Osteoblast (primary cell): ENCODE measurements at regions not wholly inside any gene's neighbourhood (a gene's known extent, or its start where the extent isn't known, plus 50 kb on each side); places are given as distances from the start of the nearest gene placed in this dataset.

Experiments
- DNase-seq: peaks from one replicate; pipeline ENCODE4 v3.0.0; 2011; ENCODE audit warnings: low spot score, mixed read lengths; ENCODE audit not compliant: insufficient read length; ENCODE audit errors: missing footprints
- H2AFZ ChIP-seq: 2 replicates; pipeline ENCODE4 v1.6.0; 2011; ENCODE audit warnings: mild to moderate bottlenecking, low read length
- H3K27ac ChIP-seq: 2 replicates; pipeline ENCODE4 v1.5.1; 2011; ENCODE audit warnings: mild to moderate bottlenecking, low read depth, low read length, moderate library complexity
- H3K27me3 ChIP-seq: 2 replicates; pipeline ENCODE4 v1.6.0; 2012; ENCODE audit warnings: mild to moderate bottlenecking, control low read depth, inconsistent platforms, low read length, moderate library complexity; ENCODE audit not compliant: insufficient read depth
- H3K36me3 ChIP-seq: 2 replicates; pipeline ENCODE4 v1.5.1; 2011; ENCODE audit warnings: mild to moderate bottlenecking, low read length, control low read depth, moderate library complexity; ENCODE audit not compliant: insufficient read depth
- H3K4me1 ChIP-seq: 2 replicates; pipeline ENCODE4 v1.5.1; 2011; ENCODE audit warnings: mild to moderate bottlenecking, low read length, control low read depth, moderate library complexity; ENCODE audit not compliant: insufficient read depth
- H3K4me2 ChIP-seq: 2 replicates; pipeline ENCODE4 v1.6.0; 2011; ENCODE audit warnings: mild to moderate bottlenecking, low read length; ENCODE audit not compliant: insufficient read depth
- H3K4me3 ChIP-seq: fragments of 200-600 bp; sonication (generic); 3 replicates; pipeline ENCODE4 v1.5.1; 2012; ENCODE audit warnings: mild to moderate bottlenecking, low read length, inconsistent platforms; ENCODE audit not compliant: insufficient read depth
- H3K79me2 ChIP-seq: 2 replicates; pipeline ENCODE4 v1.6.0; 2012; ENCODE audit warnings: mild to moderate bottlenecking, low read length, control low read depth, inconsistent platforms; ENCODE audit not compliant: insufficient read depth
- H3K9me3 ChIP-seq: 2 replicates; pipeline ENCODE4 v1.5.1; 2011; ENCODE audit warnings: low read depth, low read length, control low read depth
- H4K20me1 ChIP-seq: 2 replicates; pipeline ENCODE4 v1.6.0; 2012; ENCODE audit warnings: mild to moderate bottlenecking, low read length, control low read depth; ENCODE audit not compliant: insufficient read depth
- CTCF ChIP-seq: IDR thresholded peaks from 2 replicates; pipeline ENCODE4 v1.5.1; 2011; ENCODE audit warnings: mild to moderate bottlenecking, low read depth, low read length, moderate library complexity; ENCODE audit errors: extremely low read depth

DNA sequence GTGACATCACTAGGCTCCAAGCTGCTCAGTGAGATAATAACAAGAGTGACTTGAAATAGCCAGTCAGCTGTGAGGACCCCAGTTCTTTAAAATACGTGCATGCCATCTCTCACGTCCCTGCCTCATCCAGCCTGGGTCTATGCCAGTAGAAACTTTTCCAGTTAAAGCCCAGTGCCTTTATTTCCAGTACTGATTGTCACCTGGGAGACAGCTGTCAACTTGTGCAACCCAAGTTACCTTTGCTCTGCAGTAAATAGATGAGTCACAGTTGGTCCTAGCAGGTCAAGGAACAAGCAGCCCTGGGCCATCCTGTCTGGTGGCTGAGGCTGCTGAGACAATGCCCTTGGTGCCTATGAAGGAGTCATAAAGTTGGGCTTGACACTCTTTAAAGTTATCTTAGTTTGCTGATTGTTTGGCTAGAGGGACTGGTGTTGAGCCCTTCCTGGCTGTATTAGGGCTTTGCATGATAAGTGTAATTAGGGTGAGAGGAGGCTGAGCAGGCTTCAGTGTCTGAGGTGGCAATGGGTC lies 228.7 kb downstream of the LACC1 start:
- Histone ChIP-seq H3K36me3 (no peaks in the 10 kb centered on the region), H3K27ac (no peak overlapping the region), H3K4me2 (no peak overlapping the region), H4K20me1 (no peaks in the 10 kb centered on the region), H3K4me1 (no peaks in the 10 kb centered on the region), H2AFZ (no peak overlapping the region), H3K4me3 (no peak overlapping the region), H3K9me3 (no peaks in the 10 kb centered on the region), H3K79me2 (no peaks in the 10 kb centered on the region), H3K27me3 (peaks cover 2% of the 10 kb centered on the region)
- DNase-seq, result no peak
- no peak for TF ChIP-seq CTCF

GRCh38 chr13:44110091-44110621 lies 230.5 kb downstream of the LACC1 start:
- TF ChIP-seq CTCF, result no peak
- H3K79me2 ChIP-seq, result no peaks in the 10 kb centered on the region
- no peaks in the 10 kb centered on the region for H3K9me3 ChIP-seq
- H3K36me3 ChIP-seq, result no peaks in the 10 kb centered on the region
- no peak for DNase-seq
- H3K4me1 ChIP-seq, result no peaks in the 10 kb centered on the region
- no peak overlapping the region for H3K4me3 ChIP-seq
- peaks cover 2% of the 10 kb centered on the region for H3K27me3 ChIP-seq
- H2AFZ ChIP-seq, result no peak overlapping the region
- no peak overlapping the region for H3K4me2 ChIP-seq
- H3K27ac ChIP-seq, result no peak overlapping the region
- no peaks in the 10 kb centered on the region for H4K20me1 ChIP-seq

DNA sequence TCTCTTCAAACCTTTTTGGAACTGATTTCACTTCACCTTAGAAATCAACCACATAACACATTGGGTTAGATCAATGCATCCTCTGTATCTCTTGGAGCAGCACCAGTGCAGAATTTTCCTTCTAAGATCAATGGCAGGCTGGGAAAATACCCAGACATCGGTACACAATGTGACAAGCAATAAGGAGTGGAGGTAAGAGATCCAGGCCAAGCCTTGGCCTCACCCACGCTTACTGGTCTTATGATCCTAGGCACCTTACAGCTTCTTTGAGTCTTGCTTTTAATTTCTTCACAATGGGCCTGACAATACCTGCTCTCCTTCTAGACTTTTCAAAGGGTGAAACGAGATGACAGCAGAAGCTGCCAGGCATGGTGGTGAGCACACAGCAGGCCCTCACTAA lies 232.0 kb downstream of the LACC1 start:
- peaks cover 2% of the 10 kb centered on the region for H3K27me3 ChIP-seq

More for the DNA sequence above, 232.0 kb downstream of the LACC1 start:
- Histone ChIP-seq H3K9me3 (no peaks in the 10 kb centered on the region), H3K4me3 (no peak overlapping the region), H3K27ac (no peak overlapping the region), H3K36me3 (no peaks in the 10 kb centered on the region), H3K4me1 (no peaks in the 10 kb centered on the region), H4K20me1 (no peaks in the 10 kb centered on the region), H3K79me2 (no peaks in the 10 kb centered on the region), H2AFZ (no peak overlapping the region), H3K4me2 (no peak overlapping the region)
- TF ChIP-seq CTCF, result no peak
- DNase-seq, result no peak
